H1 (cell line): ENCODE measurements at regions not wholly inside any gene's neighbourhood (a gene's known extent, or its start where the extent isn't known, plus 50 kb on each side); places are given as distances from the start of the nearest gene placed in this dataset.

Source experiments
- CTCF ChIA-PET: fragments of 300-600 bp; sonication (Branson Sonifier 250); formaldehyde crosslinking; loops from one replicate; lab custom pipeline; 2021; ENCODE audit not compliant: partially characterized antibody; lab: Charles Lee
- POLR2A ChIA-PET: fragments of 300-600 bp; sonication (Branson Sonifier 250); formaldehyde crosslinking; loops from one replicate; lab custom pipeline; 2021; ENCODE audit warnings: inconsistent platforms; ENCODE audit not compliant: partially characterized antibody; lab: Charles Lee
- DNase-seq, 2 experiments: peaks; one replicate each; pipeline versions ENCODE4 v3.0.0 to v3.0.0-alpha.2; 2010 to 2022; ENCODE audit warnings: low spot score in 2 of 2, low read depth in 1 of 2, mixed read lengths in 1 of 2
- FAIRE-seq: peaks from 2 replicates; lab custom pipeline; 2011; peaks lifted over from hg19 to GRCh38; lab: Jason Lieb, UNC
- H2AFZ ChIP-seq: 2 replicates; pipeline ENCODE4 v1.8.1; 2012; ENCODE audit warnings: low read length, inconsistent platforms
- H2AK5ac ChIP-seq: 2 replicates; pipeline ENCODE4 v1.6.1; 2013; ENCODE audit warnings: low read depth, low read length
- H2BK120ac ChIP-seq: replicated peaks from 2 replicates; pipeline ENCODE3; 2013; ENCODE audit warnings: low read depth, low read length, inconsistent platforms
- H2BK12ac ChIP-seq: 2 replicates; pipeline ENCODE4 v1.6.1; 2013; ENCODE audit warnings: low read depth, low read length
- H2BK15ac ChIP-seq: 2 replicates; pipeline ENCODE4 v1.6.1; 2013; ENCODE audit warnings: low read length
- H2BK20ac ChIP-seq: 2 replicates; pipeline ENCODE4 v1.6.1; 2013; ENCODE audit warnings: low read length
- H2BK5ac ChIP-seq: 2 replicates; pipeline ENCODE4 v1.6.1; 2013; ENCODE audit warnings: low read depth, low read length
- H3K14ac ChIP-seq: 2 replicates; pipeline ENCODE4 v1.6.1; 2013; ENCODE audit warnings: inconsistent platforms; ENCODE audit not compliant: insufficient read length
- H3K18ac ChIP-seq: 2 replicates; pipeline ENCODE4 v1.6.1; 2013; ENCODE audit warnings: low read length; ENCODE audit errors: extremely low read depth
- H3K23ac ChIP-seq: 2 replicates; pipeline ENCODE4 v1.6.1; 2013; ENCODE audit warnings: inconsistent platforms; ENCODE audit not compliant: insufficient read length
- H3K23me2 ChIP-seq: 2 replicates; pipeline ENCODE4 v1.6.1; 2013; ENCODE audit warnings: low read depth, low read length
- H3K27ac ChIP-seq: 2 replicates; pipeline ENCODE4 v1.6.1; 2011; ENCODE audit warnings: low read depth, low read length, inconsistent platforms
- H3K27me3 ChIP-seq, 4 experiments: replicated peaks in 1 of 4; 1 replicate in 1 of 4; 2 replicates in 3 of 4; pipeline versions ENCODE4 v1.6.1 to v1.8.1; 2011 to 2013; ENCODE audit warnings: low read length in 3 of 4, mild to moderate bottlenecking in 3 of 4, inconsistent platforms in 2 of 4, mixed read lengths in 2 of 4, moderate library complexity in 1 of 4; ENCODE audit not compliant: control insufficient read depth in 3 of 4, insufficient read depth in 3 of 4; ENCODE audit errors: extremely low read depth in 1 of 4
- H3K36me3 ChIP-seq, 4 experiments: 2 replicates each; pipeline versions ENCODE4 v1.6.1 to v1.8.1; 2011 to 2013; ENCODE audit warnings: mild to moderate bottlenecking in 4 of 4, low read length in 3 of 4, moderate library complexity in 2 of 4, control low read depth in 1 of 4, inconsistent platforms in 1 of 4; ENCODE audit not compliant: insufficient read depth in 4 of 4, control insufficient read depth in 2 of 4
- H3K4ac ChIP-seq: replicated peaks from 2 replicates; pipeline ENCODE3; 2013; ENCODE audit warnings: low read length, low read depth, mixed read lengths, inconsistent platforms; ENCODE audit not compliant: insufficient read length
- H3K4me1 ChIP-seq, 4 experiments: replicated peaks in 1 of 4; 1 replicate in 1 of 4; 2 replicates in 3 of 4; pipeline versions ENCODE4 v1.6.1 to v1.8.1; 2011 to 2013; ENCODE audit warnings: low read length in 3 of 4, inconsistent platforms in 2 of 4, mixed read lengths in 1 of 4; ENCODE audit not compliant: insufficient read depth in 4 of 4, control insufficient read depth in 3 of 4
- H3K4me2 ChIP-seq, 2 experiments: 2 replicates each; pipeline versions ENCODE4 v1.6.1 to v1.8.1; 2011 to 2013; ENCODE audit warnings: low read depth in 2 of 2, low read length in 2 of 2, control low read depth in 1 of 2, inconsistent platforms in 1 of 2, mild to moderate bottlenecking in 1 of 2; ENCODE audit not compliant: insufficient read depth in 1 of 2
- H3K4me3 ChIP-seq, 4 experiments: fragments of 200-600, 300-600 bp in 1 of 4; sonication (generic), shearing (Covaris generic), sonication (Bioruptor Twin) in 1 of 4; 2 replicates each; pipeline versions ENCODE4 v1.5.1 to v1.8.1; 2011 to 2016; ENCODE audit warnings: low read length in 4 of 4, low read depth in 3 of 4, control low read depth in 2 of 4, inconsistent platforms in 2 of 4, mild to moderate bottlenecking in 2 of 4, mixed read lengths in 1 of 4, moderate library complexity in 1 of 4; ENCODE audit not compliant: insufficient read depth in 2 of 4; ENCODE audit errors: extremely low read depth in 1 of 4
- H3K56ac ChIP-seq: replicated peaks from 2 replicates; pipeline ENCODE3; 2013; ENCODE audit warnings: low read depth, mild to moderate bottlenecking, mixed read lengths, low read length, inconsistent platforms; ENCODE audit not compliant: insufficient read length
- H3K79me1 ChIP-seq: 2 replicates; pipeline ENCODE4 v1.6.1; 2013; ENCODE audit warnings: low read depth, low read length, control low read depth
- H3K79me2 ChIP-seq, 2 experiments: 2 replicates each; pipeline versions ENCODE4 v1.6.1 to v1.8.1; 2012 to 2013; ENCODE audit warnings: low read length in 2 of 2, mild to moderate bottlenecking in 2 of 2, inconsistent platforms in 1 of 2; ENCODE audit not compliant: insufficient read depth in 2 of 2, control insufficient read depth in 1 of 2
- H3K9ac ChIP-seq, 4 experiments: replicated peaks in 1 of 4; 1 replicate in 1 of 4; 2 replicates in 3 of 4; pipeline versions ENCODE4 v1.6.1 to v1.8.1; 2011 to 2013; ENCODE audit warnings: low read depth in 3 of 4, low read length in 3 of 4, control low read depth in 2 of 4, mild to moderate bottlenecking in 2 of 4, moderate library complexity in 2 of 4, inconsistent platforms in 1 of 4; ENCODE audit errors: extremely low read depth in 1 of 4
- H3K9me3 ChIP-seq, 2 experiments: 2 replicates each; pipeline versions ENCODE4 v1.6.1 to v1.8.1; 2012 to 2013; ENCODE audit warnings: mild to moderate bottlenecking in 2 of 2, moderate library complexity in 2 of 2, control low read depth in 1 of 2, inconsistent platforms in 1 of 2, low read depth in 1 of 2, low read length in 1 of 2, mixed read lengths in 1 of 2; ENCODE audit not compliant: insufficient read depth in 2 of 2
- H4K20me1 ChIP-seq, 2 experiments: replicated peaks in 1 of 2; 2 replicates each; pipeline versions ENCODE3 to v1.8.1; 2011 to 2013; ENCODE audit warnings: inconsistent platforms in 2 of 2, low read length in 2 of 2, mild to moderate bottlenecking in 1 of 2; ENCODE audit not compliant: insufficient read depth in 2 of 2, control insufficient read depth in 1 of 2
- H4K5ac ChIP-seq: 2 replicates; pipeline ENCODE4 v1.6.1; 2013; ENCODE audit warnings: low read length, low read depth, mixed read lengths, inconsistent platforms; ENCODE audit not compliant: insufficient read length
- H4K8ac ChIP-seq: 2 replicates; pipeline ENCODE4 v1.8.0; 2013; ENCODE audit warnings: mild to moderate bottlenecking, moderate library complexity, low read length, inconsistent platforms; ENCODE audit not compliant: insufficient read depth; ENCODE audit errors: extremely low read depth
- H4K91ac ChIP-seq: replicated peaks from 2 replicates; pipeline ENCODE3; 2013; ENCODE audit warnings: low read length, mixed read lengths, inconsistent platforms; ENCODE audit not compliant: insufficient read length
- CHD1 ChIP-seq: IDR thresholded peaks from 2 replicates; pipeline ENCODE4 v1.6.1; 2012; ENCODE audit warnings: low read depth, low read length, improper control_type of control experiment
- CHD2 ChIP-seq: IDR thresholded peaks from 2 replicates; pipeline ENCODE4 v1.6.1; 2012; ENCODE audit warnings: low read length, improper control_type of control experiment
- EP300 ChIP-seq, 2 experiments: IDR thresholded peaks; 1 replicate in 1 of 2; 2 replicates in 1 of 2; pipeline ENCODE4 v1.6.1; 2011 to 2012; ENCODE audit warnings: low read depth in 2 of 2, low read length in 2 of 2, mild to moderate bottlenecking in 2 of 2, borderline replicate concordance in 1 of 2, inconsistent platforms in 1 of 2, moderate library complexity in 1 of 2
- GABPA ChIP-seq: IDR thresholded peaks from 2 replicates; pipeline ENCODE4 v1.6.1; 2011; ENCODE audit warnings: mild to moderate bottlenecking, low read length, moderate library complexity, borderline replicate concordance; ENCODE audit not compliant: insufficient read depth
- JUND ChIP-seq: IDR thresholded peaks from 2 replicates; pipeline ENCODE4 v1.6.1; 2011; ENCODE audit warnings: mild to moderate bottlenecking, improper control_type of control experiment, low read length
- POLR2A ChIP-seq, 2 experiments: IDR thresholded peaks; 1 replicate in 1 of 2; 2 replicates in 1 of 2; pipeline ENCODE4 v1.6.1; 2011; ENCODE audit warnings: low read depth in 2 of 2, low read length in 2 of 2, mild to moderate bottlenecking in 2 of 2; ENCODE audit errors: control extremely low read depth in 1 of 2
- RBBP5 ChIP-seq: IDR thresholded peaks from 2 replicates; pipeline ENCODE4 v1.7.1; 2012; ENCODE audit warnings: low read depth, mild to moderate bottlenecking, inconsistent platforms, low read length, moderate library complexity, borderline replicate concordance
- RFX5 ChIP-seq: IDR thresholded peaks from 2 replicates; pipeline ENCODE4 v1.6.1; 2011; ENCODE audit warnings: low read depth, low read length, improper control_type of control experiment, borderline replicate concordance
- SP4 ChIP-seq: IDR thresholded peaks from 2 replicates; pipeline ENCODE4 v1.6.1; 2012; ENCODE audit warnings: low read length, inconsistent platforms
- SRF ChIP-seq: IDR thresholded peaks from 2 replicates; pipeline ENCODE4 v1.6.1; 2011; ENCODE audit warnings: mild to moderate bottlenecking, low read depth, low read length, moderate library complexity
- TAF1 ChIP-seq: IDR thresholded peaks from 2 replicates; pipeline ENCODE4 v1.6.1; 2011; ENCODE audit warnings: mild to moderate bottlenecking, low read depth, low read length
- TAF7 ChIP-seq: optimal IDR thresholded peaks from 2 replicates; pipeline ENCODE3; 2011; ENCODE audit warnings: low read depth, mild to moderate bottlenecking, inconsistent platforms, low read length, moderate library complexity, borderline replicate concordance
- TF ChIP-seq, protein P1 (sequence below): IDR thresholded peaks from 2 replicates; pipeline ENCODE4 v1.6.1; 2011; ENCODE audit warnings: low read depth, mild to moderate bottlenecking, low read length; ENCODE audit not compliant: insufficient read depth

GRCh38 chr16:52203096-52203495 lies 343.8 kb downstream of the TOX3 start:
- Histone ChIP-seq H3K79me2 (no peaks in the 10 kb centered on the region), H3K4me2 (no peak overlapping the region), H3K9ac (no peak overlapping the region), H3K79me1 (no peaks in the 10 kb centered on the region), H3K18ac (no peak overlapping the region), H2AK5ac (no peak overlapping the region), H4K5ac (no peak overlapping the region), H2BK5ac (no peak overlapping the region), H3K14ac (no peak overlapping the region), H4K20me1 (no peaks in the 10 kb centered on the region), H3K4me1 (no peaks in the 10 kb centered on the region), H2AFZ (no peak overlapping the region), H2BK20ac (no peak overlapping the region), H3K56ac (no peak overlapping the region), H3K36me3 (no peaks in the 10 kb centered on the region), H4K8ac (no peak overlapping the region), H3K4ac (no peak overlapping the region), H3K9me3 (no peaks in the 10 kb centered on the region), H3K23ac (no peak overlapping the region), H4K91ac (no peak overlapping the region), H2BK12ac (no peak overlapping the region), H3K23me2 (no peaks in the 10 kb centered on the region), H2BK15ac (no peak overlapping the region), H3K27ac (no peak overlapping the region), H2BK120ac (no peak overlapping the region), H3K4me3 (no peak overlapping the region), H3K27me3 (no peaks in the 10 kb centered on the region)
- ChIA-PET CTCF (interaction anchor here (1.7 kb wide), 1 partner anchor 11 kb away, joined by 9 read pairs; no protein-coding TSS in a partner anchor), POLR2A (no interaction called here)
- no peak for FAIRE-seq
- no peak for TF ChIP-seq POLR2A (IDR thresholded peaks at IDR 0.05; ENCODE audit: control extremely low read depth in 1 of 2, low read depth in 2 of 2, low read length in 2 of 2)
- no peak for TF ChIP-seq SP4
- TF ChIP-seq CHD1: no peak
- TF ChIP-seq RBBP5: no peak
- TF ChIP-seq CHD2: no peak
- TF ChIP-seq EP300 (IDR thresholded peaks at IDR 0.05; ENCODE audit: borderline replicate concordance in 1 of 2, low read depth in 2 of 2, low read length in 2 of 2): no peak
- no peak for TF ChIP-seq GABPA
- TF ChIP-seq RFX5: no peak
- TF ChIP-seq TAF1: no peak
- TF ChIP-seq TAF7: no peak
- no peak for TF ChIP-seq JUND
- no peak for TF ChIP-seq SRF
- TF ChIP-seq, protein P1, sequence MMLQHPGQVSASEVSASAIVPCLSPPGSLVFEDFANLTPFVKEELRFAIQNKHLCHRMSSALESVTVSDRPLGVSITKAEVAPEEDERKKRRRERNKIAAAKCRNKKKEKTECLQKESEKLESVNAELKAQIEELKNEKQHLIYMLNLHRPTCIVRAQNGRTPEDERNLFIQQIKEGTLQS: no peak
- no peak for DNase-seq
